ENCODE measurements at regions not wholly inside any gene's neighbourhood (a gene's known extent, or its start where the extent isn't known, plus 50 kb on each side); places are given as distances from the start of the nearest gene placed in this dataset.
"Not testable (repeated sequence)": the region's sequence is repeated elsewhere in the genome, so short reads cannot be mapped to it uniquely, and the experiment has no call there.

DNA sequence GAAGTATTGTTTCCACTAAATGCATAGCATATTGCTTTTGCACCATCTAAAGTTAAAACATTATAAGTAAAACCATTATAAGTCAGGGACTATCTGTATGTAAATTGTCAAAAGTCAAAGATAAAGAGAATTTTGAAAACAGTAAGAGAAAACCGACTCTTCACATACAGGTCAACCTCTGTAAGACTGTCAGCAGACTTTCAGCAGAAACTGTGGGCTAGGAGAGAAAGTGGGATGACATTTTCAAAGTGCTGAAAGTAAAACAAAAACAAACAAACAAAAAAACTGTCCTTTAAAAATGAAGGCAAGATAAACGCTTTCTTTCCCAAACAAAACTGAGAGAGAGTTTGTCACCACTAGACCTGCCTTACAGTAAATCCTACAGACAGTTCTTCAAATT, 122.9 kb upstream of the ID2 start:
- Histone ChIP-seq H3K27ac (ENCODE audit: low read length) (no peak overlapping the region), H3K9ac (ENCODE audit: low read length) (no peak overlapping the region), H3K36me3 (ENCODE audit: insufficient read depth, low read length) (no peaks in the 10 kb centered on the region), H3K9me2 (ENCODE audit: insufficient read depth, low read length) (no peaks in the 10 kb centered on the region), H3K9me3 (ENCODE audit: low read length) (no peaks in the 10 kb centered on the region), H4K20me1 (ENCODE audit: insufficient read depth) (no peaks in the 10 kb centered on the region), H3K4me3 (ENCODE audit: low read length) (no peak overlapping the region), H3K27me3 (ENCODE audit: insufficient read depth, low read depth, low read length) (no peaks in the 10 kb centered on the region), H3K4me2 (ENCODE audit: low read length) (no peak overlapping the region), H3F3A (ENCODE audit: insufficient read depth, low read length, poor library complexity, severe bottlenecking) (no peaks in the 10 kb centered on the region), H3K79me2 (replicated peaks; ENCODE audit: insufficient read depth, low read length) (no peaks in the 10 kb centered on the region), H2AFZ (ENCODE audit: low read depth, low read length) (no peak overlapping the region)
- TF ChIP-seq, protein P1, sequence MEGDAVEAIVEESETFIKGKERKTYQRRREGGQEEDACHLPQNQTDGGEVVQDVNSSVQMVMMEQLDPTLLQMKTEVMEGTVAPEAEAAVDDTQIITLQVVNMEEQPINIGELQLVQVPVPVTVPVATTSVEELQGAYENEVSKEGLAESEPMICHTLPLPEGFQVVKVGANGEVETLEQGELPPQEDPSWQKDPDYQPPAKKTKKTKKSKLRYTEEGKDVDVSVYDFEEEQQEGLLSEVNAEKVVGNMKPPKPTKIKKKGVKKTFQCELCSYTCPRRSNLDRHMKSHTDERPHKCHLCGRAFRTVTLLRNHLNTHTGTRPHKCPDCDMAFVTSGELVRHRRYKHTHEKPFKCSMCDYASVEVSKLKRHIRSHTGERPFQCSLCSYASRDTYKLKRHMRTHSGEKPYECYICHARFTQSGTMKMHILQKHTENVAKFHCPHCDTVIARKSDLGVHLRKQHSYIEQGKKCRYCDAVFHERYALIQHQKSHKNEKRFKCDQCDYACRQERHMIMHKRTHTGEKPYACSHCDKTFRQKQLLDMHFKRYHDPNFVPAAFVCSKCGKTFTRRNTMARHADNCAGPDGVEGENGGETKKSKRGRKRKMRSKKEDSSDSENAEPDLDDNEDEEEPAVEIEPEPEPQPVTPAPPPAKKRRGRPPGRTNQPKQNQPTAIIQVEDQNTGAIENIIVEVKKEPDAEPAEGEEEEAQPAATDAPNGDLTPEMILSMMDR (IDR thresholded peaks at IDR 0.05; ENCODE audit: poor library complexity, severe bottlenecking): no peak
- TF ChIP-seq, protein P2, sequence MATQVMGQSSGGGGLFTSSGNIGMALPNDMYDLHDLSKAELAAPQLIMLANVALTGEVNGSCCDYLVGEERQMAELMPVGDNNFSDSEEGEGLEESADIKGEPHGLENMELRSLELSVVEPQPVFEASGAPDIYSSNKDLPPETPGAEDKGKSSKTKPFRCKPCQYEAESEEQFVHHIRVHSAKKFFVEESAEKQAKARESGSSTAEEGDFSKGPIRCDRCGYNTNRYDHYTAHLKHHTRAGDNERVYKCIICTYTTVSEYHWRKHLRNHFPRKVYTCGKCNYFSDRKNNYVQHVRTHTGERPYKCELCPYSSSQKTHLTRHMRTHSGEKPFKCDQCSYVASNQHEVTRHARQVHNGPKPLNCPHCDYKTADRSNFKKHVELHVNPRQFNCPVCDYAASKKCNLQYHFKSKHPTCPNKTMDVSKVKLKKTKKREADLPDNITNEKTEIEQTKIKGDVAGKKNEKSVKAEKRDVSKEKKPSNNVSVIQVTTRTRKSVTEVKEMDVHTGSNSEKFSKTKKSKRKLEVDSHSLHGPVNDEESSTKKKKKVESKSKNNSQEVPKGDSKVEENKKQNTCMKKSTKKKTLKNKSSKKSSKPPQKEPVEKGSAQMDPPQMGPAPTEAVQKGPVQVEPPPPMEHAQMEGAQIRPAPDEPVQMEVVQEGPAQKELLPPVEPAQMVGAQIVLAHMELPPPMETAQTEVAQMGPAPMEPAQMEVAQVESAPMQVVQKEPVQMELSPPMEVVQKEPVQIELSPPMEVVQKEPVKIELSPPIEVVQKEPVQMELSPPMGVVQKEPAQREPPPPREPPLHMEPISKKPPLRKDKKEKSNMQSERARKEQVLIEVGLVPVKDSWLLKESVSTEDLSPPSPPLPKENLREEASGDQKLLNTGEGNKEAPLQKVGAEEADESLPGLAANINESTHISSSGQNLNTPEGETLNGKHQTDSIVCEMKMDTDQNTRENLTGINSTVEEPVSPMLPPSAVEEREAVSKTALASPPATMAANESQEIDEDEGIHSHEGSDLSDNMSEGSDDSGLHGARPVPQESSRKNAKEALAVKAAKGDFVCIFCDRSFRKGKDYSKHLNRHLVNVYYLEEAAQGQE (IDR thresholded peaks at IDR 0.05; ENCODE audit: borderline replicate concordance): no peak
- TF ChIP-seq RAD21 (conservative IDR thresholded peaks at IDR 0.05) (no peak), MXI1 (conservative IDR thresholded peaks at IDR 0.05; ENCODE audit: poor library complexity, severe bottlenecking) (no peak), TAF1 (IDR thresholded peaks at IDR 0.05; ENCODE audit: low read depth) (no peak), EP300 (conservative IDR thresholded peaks at IDR 0.05; ENCODE audit: poor library complexity, severe bottlenecking) (no peak), POLR2AphosphoS5 (IDR thresholded peaks at IDR 0.05) (no peak), EZH2 (IDR thresholded peaks at IDR 0.05; ENCODE audit: borderline replicate concordance, insufficient read depth, low read length, poor library complexity, severe bottlenecking) (no peak), SMC3 (conservative IDR thresholded peaks at IDR 0.05; ENCODE audit: poor library complexity) (no peak)

DNA sequence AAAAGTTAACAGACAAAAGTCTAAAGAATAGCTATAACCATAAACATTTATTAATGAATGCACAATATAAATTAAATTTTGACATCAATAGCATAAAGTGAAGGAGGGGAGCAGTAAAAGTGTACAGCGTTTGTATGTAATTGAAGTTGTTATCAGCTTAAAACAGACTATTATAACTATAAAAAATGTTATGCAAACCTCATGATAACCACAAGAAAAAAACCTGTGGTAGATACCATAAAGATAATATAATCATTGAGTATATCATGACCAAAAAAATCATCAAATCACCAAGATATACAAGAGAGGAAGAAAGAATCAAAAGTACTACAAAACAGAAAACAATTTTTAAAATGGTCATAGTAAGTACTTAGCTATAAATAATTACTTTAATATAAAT, 122.1 kb upstream of the ID2 start:
- no peaks in the 10 kb centered on the region for H3K27me3 ChIP-seq (ENCODE audit: insufficient read depth, low read depth, low read length)
- no peaks in the 10 kb centered on the region for H3K9me3 ChIP-seq (ENCODE audit: low read length)
- no peak overlapping the region for H3K27ac ChIP-seq (ENCODE audit: low read length)
- no peak overlapping the region for H2AFZ ChIP-seq (ENCODE audit: low read depth, low read length)
- H3K4me2 ChIP-seq (ENCODE audit: low read length): no peak overlapping the region
- no peak for TF ChIP-seq SMC3 (conservative IDR thresholded peaks at IDR 0.05; ENCODE audit: poor library complexity)
- no peak for TF ChIP-seq POLR2AphosphoS5 (IDR thresholded peaks at IDR 0.05)
- no peak for TF ChIP-seq MXI1 (conservative IDR thresholded peaks at IDR 0.05; ENCODE audit: poor library complexity, severe bottlenecking)
- TF ChIP-seq, protein P1 (IDR thresholded peaks at IDR 0.05; ENCODE audit: poor library complexity, severe bottlenecking): no peak
- TF ChIP-seq EP300 (conservative IDR thresholded peaks at IDR 0.05; ENCODE audit: poor library complexity, severe bottlenecking): no peak
- no peak overlapping the region for H3K4me3 ChIP-seq (ENCODE audit: low read length)
- H3K36me3 ChIP-seq (ENCODE audit: insufficient read depth, low read length): no peaks in the 10 kb centered on the region
- no peak overlapping the region for H3K9ac ChIP-seq (ENCODE audit: low read length)
- no peaks in the 10 kb centered on the region for H4K20me1 ChIP-seq (ENCODE audit: insufficient read depth)
- H3K79me2 ChIP-seq (replicated peaks; ENCODE audit: insufficient read depth, low read length): no peaks in the 10 kb centered on the region
- H3K9me2 ChIP-seq (ENCODE audit: insufficient read depth, low read length): no peaks in the 10 kb centered on the region
- H3F3A ChIP-seq (ENCODE audit: insufficient read depth, low read length, poor library complexity, severe bottlenecking): no peaks in the 10 kb centered on the region

DNA sequence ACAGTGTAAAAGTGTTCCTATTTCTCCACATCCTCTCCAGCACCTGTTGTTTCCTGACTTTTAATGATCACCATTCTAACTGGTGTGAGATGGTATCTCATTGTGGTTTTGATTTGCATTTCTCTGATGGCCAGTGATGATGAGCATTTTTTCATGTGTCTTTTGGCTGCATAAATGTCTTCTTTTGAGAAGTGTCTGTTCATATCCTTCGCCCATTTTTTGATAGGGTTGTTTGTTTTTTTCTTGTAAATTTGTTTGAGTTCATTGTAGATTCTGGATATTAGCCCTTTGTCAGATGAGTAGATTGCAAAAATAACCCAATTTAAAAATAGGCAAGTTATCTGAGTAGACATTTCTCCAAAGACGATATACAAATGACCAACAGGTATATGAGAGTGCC, 120.2 kb upstream of the ID2 start:
- not testable (repeated sequence) for H3K27ac ChIP-seq (ENCODE audit: low read length); H3K4me3 ChIP-seq (ENCODE audit: low read length); H3K9me3 ChIP-seq (ENCODE audit: low read length); H3K9me2 ChIP-seq (ENCODE audit: insufficient read depth, low read length); H3K36me3 ChIP-seq (ENCODE audit: insufficient read depth, low read length); H3K4me2 ChIP-seq (ENCODE audit: low read length); H3F3A ChIP-seq (ENCODE audit: insufficient read depth, low read length, poor library complexity, severe bottlenecking); H3K79me2 ChIP-seq (replicated peaks; ENCODE audit: insufficient read depth, low read length); H3K27me3 ChIP-seq (ENCODE audit: insufficient read depth, low read depth, low read length); H2AFZ ChIP-seq (ENCODE audit: low read depth, low read length); H4K20me1 ChIP-seq (ENCODE audit: insufficient read depth); H3K9ac ChIP-seq (ENCODE audit: low read length)

Measured in neural cell (in vitro differentiated cells).